ENCODE measurements at regions not wholly inside any gene's neighbourhood (a gene's known extent, or its start where the extent isn't known, plus 50 kb on each side); places are given as distances from the start of the nearest gene placed in this dataset.

GRCh38 chr16:77077256-77077922 is 113.6 kb upstream of the MON1B start:
- Histone ChIP-seq H3K4me1 (ENCODE audit: control insufficient read depth, insufficient read depth, low read length, poor library complexity, severe bottlenecking) (no peaks in the 10 kb centered on the region), H3K36me3 (ENCODE audit: control insufficient read depth, insufficient read depth, low read length) (no peaks in the 10 kb centered on the region), H3K27ac (ENCODE audit: insufficient read depth, low read length, poor library complexity, severe bottlenecking) (no peak overlapping the region), H3K4me3 (ENCODE audit: low read depth, low read length) (no peak overlapping the region), H3K27me3 (ENCODE audit: control insufficient read depth, insufficient read depth, low read length) (no peaks in the 10 kb centered on the region), H3K9me3 (ENCODE audit: control insufficient read depth in 2 of 2, low read length in 2 of 2) (no peaks in the 10 kb centered on the region)
- no peak overlapping the region for H3K4me3 Mint-ChIP-seq
- no peaks in the 10 kb centered on the region for H3K27me3 Mint-ChIP-seq
- H3K9me3 Mint-ChIP-seq, result peaks cover 0 to 2% (median 0%) of the 10 kb centered on the region in 7 donors
- ATAC-seq (ENCODE audit: low read depth in 2 of 2), result no peak
- no peak for DNase-seq
- H3K27ac Mint-ChIP-seq, result no peak overlapping the region
- H3K36me3 Mint-ChIP-seq, result no peaks in the 10 kb centered on the region
- H3K4me1 Mint-ChIP-seq, result no peaks in the 10 kb centered on the region

GRCh38 chr16:77085981-77086380 is 105.0 kb upstream of the MON1B start:
- Mint-ChIP-seq H3K9me3 (peaks cover 0 to 1% (median 0%) of the 10 kb centered on the region in 7 donors), H3K4me1 (no peaks in the 10 kb centered on the region), H3K27me3 (no peaks in the 10 kb centered on the region), H3K36me3 (no peaks in the 10 kb centered on the region), H3K27ac (no peak overlapping the region), H3K4me3 (no peak overlapping the region)
- ATAC-seq (ENCODE audit: low read depth in 2 of 2), result no peak
- Histone ChIP-seq H3K4me3 (ENCODE audit: low read depth, low read length) (no peak overlapping the region), H3K27ac (ENCODE audit: insufficient read depth, low read length, poor library complexity, severe bottlenecking) (no peak overlapping the region), H3K36me3 (ENCODE audit: control insufficient read depth, insufficient read depth, low read length) (no peaks in the 10 kb centered on the region), H3K27me3 (ENCODE audit: control insufficient read depth, insufficient read depth, low read length) (no peaks in the 10 kb centered on the region), H3K9me3 (ENCODE audit: control insufficient read depth in 2 of 2, low read length in 2 of 2) (no peaks in the 10 kb centered on the region), H3K4me1 (ENCODE audit: control insufficient read depth, insufficient read depth, low read length, poor library complexity, severe bottlenecking) (no peaks in the 10 kb centered on the region)
- DNase-seq, result no peak

GRCh38 chr16:77090062-77090461 is 100.9 kb upstream of the MON1B start:
- H3K27ac ChIP-seq (ENCODE audit: insufficient read depth, low read length, poor library complexity, severe bottlenecking), result no peak overlapping the region
- Mint-ChIP-seq H3K36me3 (no peaks in the 10 kb centered on the region), H3K4me3 (no peak overlapping the region), H3K4me1 (no peaks in the 10 kb centered on the region), H3K27me3 (no peaks in the 10 kb centered on the region), H3K9me3 (peaks cover 0 to 1% (median 0%) of the 10 kb centered on the region in 7 donors), H3K27ac (no peak overlapping the region)
- H3K27me3 ChIP-seq (ENCODE audit: control insufficient read depth, insufficient read depth, low read length), result no peaks in the 10 kb centered on the region
- DNase-seq (no peak), ATAC-seq (ENCODE audit: low read depth in 2 of 2) (no peak)
- H3K9me3 ChIP-seq (ENCODE audit: control insufficient read depth in 2 of 2, low read length in 2 of 2), result no peaks in the 10 kb centered on the region
- H3K36me3 ChIP-seq (ENCODE audit: control insufficient read depth, insufficient read depth, low read length), result no peaks in the 10 kb centered on the region
- H3K4me3 ChIP-seq (ENCODE audit: low read depth, low read length), result no peak overlapping the region
- H3K4me1 ChIP-seq (ENCODE audit: control insufficient read depth, insufficient read depth, low read length, poor library complexity, severe bottlenecking), result no peaks in the 10 kb centered on the region

GRCh38 chr16:77093309-77093708 is 97.7 kb upstream of the MON1B start:
- Histone ChIP-seq H3K27me3 (ENCODE audit: control insufficient read depth, insufficient read depth, low read length) (no peaks in the 10 kb centered on the region), H3K9me3 (ENCODE audit: control insufficient read depth in 2 of 2, low read length in 2 of 2) (no peaks in the 10 kb centered on the region), H3K36me3 (ENCODE audit: control insufficient read depth, insufficient read depth, low read length) (no peaks in the 10 kb centered on the region), H3K4me3 (ENCODE audit: low read depth, low read length) (no peak overlapping the region), H3K27ac (ENCODE audit: insufficient read depth, low read length, poor library complexity, severe bottlenecking) (no peak overlapping the region), H3K4me1 (ENCODE audit: control insufficient read depth, insufficient read depth, low read length, poor library complexity, severe bottlenecking) (no peaks in the 10 kb centered on the region)
- no peaks in the 10 kb centered on the region for H3K27me3 Mint-ChIP-seq
- DNase-seq (no peak), ATAC-seq (ENCODE audit: low read depth in 2 of 2) (no peak)
- no peak overlapping the region for H3K4me3 Mint-ChIP-seq
- H3K27ac Mint-ChIP-seq, result no peak overlapping the region
- no peaks in the 10 kb centered on the region for H3K36me3 Mint-ChIP-seq
- peaks cover 0 to 1% (median 0%) of the 10 kb centered on the region in 7 donors for H3K9me3 Mint-ChIP-seq
- H3K4me1 Mint-ChIP-seq, result no peaks in the 10 kb centered on the region

- no peaks in the 10 kb centered on the region for H3K36me3 ChIP-seq (ENCODE audit: control insufficient read depth, insufficient read depth, low read length)
- no peak overlapping the region for H3K4me3 ChIP-seq (ENCODE audit: low read depth, low read length)
- H3K4me1 ChIP-seq (ENCODE audit: control insufficient read depth, insufficient read depth, low read length, poor library complexity, severe bottlenecking), result no peaks in the 10 kb centered on the region
- no peaks in the 10 kb centered on the region for H3K9me3 ChIP-seq (ENCODE audit: control insufficient read depth in 2 of 2, low read length in 2 of 2)
- Mint-ChIP-seq H3K27ac (no peak overlapping the region), H3K4me1 (no peaks in the 10 kb centered on the region), H3K27me3 (no peaks in the 10 kb centered on the region), H3K9me3 (peaks cover 0 to 1% (median 0%) of the 10 kb centered on the region in 7 donors), H3K4me3 (no peak overlapping the region), H3K36me3 (no peaks in the 10 kb centered on the region)
- ATAC-seq (ENCODE audit: low read depth in 2 of 2), result no peak
- H3K27me3 ChIP-seq (ENCODE audit: control insufficient read depth, insufficient read depth, low read length), result no peaks in the 10 kb centered on the region
- H3K27ac ChIP-seq (ENCODE audit: insufficient read depth, low read length, poor library complexity, severe bottlenecking), result no peak overlapping the region
- DNase-seq, result no peak
Measured at GRCh38 chr16:77093999-77094398, 97.0 kb upstream of the MON1B start.

- no peak for ATAC-seq (ENCODE audit: low read depth in 2 of 2)
- Mint-ChIP-seq H3K36me3 (no peaks in the 10 kb centered on the region), H3K27ac (no peak overlapping the region), H3K4me1 (no peaks in the 10 kb centered on the region), H3K4me3 (no peak overlapping the region), H3K27me3 (no peaks in the 10 kb centered on the region), H3K9me3 (no peaks in the 10 kb centered on the region)
- Histone ChIP-seq H3K4me3 (ENCODE audit: low read depth, low read length) (no peak overlapping the region), H3K36me3 (ENCODE audit: control insufficient read depth, insufficient read depth, low read length) (no peaks in the 10 kb centered on the region), H3K4me1 (ENCODE audit: control insufficient read depth, insufficient read depth, low read length, poor library complexity, severe bottlenecking) (no peaks in the 10 kb centered on the region), H3K9me3 (ENCODE audit: control insufficient read depth in 2 of 2, low read length in 2 of 2) (no peaks in the 10 kb centered on the region), H3K27me3 (ENCODE audit: control insufficient read depth, insufficient read depth, low read length) (no peaks in the 10 kb centered on the region), H3K27ac (ENCODE audit: insufficient read depth, low read length, poor library complexity, severe bottlenecking) (no peak overlapping the region)
- no peak for DNase-seq
Measured at GRCh38 chr16:77111056-77111565, 79.9 kb upstream of the MON1B start.

- Mint-ChIP-seq H3K4me3 (no peak overlapping the region), H3K27ac (no peak overlapping the region), H3K4me1 (no peaks in the 10 kb centered on the region), H3K9me3 (peaks cover 0 to 2% (median 0%) of the 10 kb centered on the region in 7 donors), H3K36me3 (no peaks in the 10 kb centered on the region), H3K27me3 (no peaks in the 10 kb centered on the region)
- Histone ChIP-seq H3K27ac (ENCODE audit: insufficient read depth, low read length, poor library complexity, severe bottlenecking) (no peak overlapping the region), H3K27me3 (ENCODE audit: control insufficient read depth, insufficient read depth, low read length) (no peaks in the 10 kb centered on the region), H3K4me3 (ENCODE audit: low read depth, low read length) (no peak overlapping the region), H3K36me3 (ENCODE audit: control insufficient read depth, insufficient read depth, low read length) (no peaks in the 10 kb centered on the region), H3K4me1 (ENCODE audit: control insufficient read depth, insufficient read depth, low read length, poor library complexity, severe bottlenecking) (no peaks in the 10 kb centered on the region), H3K9me3 (ENCODE audit: control insufficient read depth in 2 of 2, low read length in 2 of 2) (no peaks in the 10 kb centered on the region)
- no peak for ATAC-seq (ENCODE audit: low read depth in 2 of 2)
- DNase-seq, result no peak
Measured at GRCh38 chr16:77112746-77113145, 78.2 kb upstream of the MON1B start.

GRCh38 chr16:77113835-77114234 is 77.2 kb upstream of the MON1B start:
- no peak overlapping the region for H3K4me3 ChIP-seq (ENCODE audit: low read depth, low read length)
- H3K4me1 ChIP-seq (ENCODE audit: control insufficient read depth, insufficient read depth, low read length, poor library complexity, severe bottlenecking), result no peaks in the 10 kb centered on the region
- no peak for ATAC-seq (ENCODE audit: low read depth in 2 of 2)
- H3K27me3 Mint-ChIP-seq, result peaks cover 4% of the 10 kb centered on the region
- H3K27ac Mint-ChIP-seq, result no peak overlapping the region
- no peaks in the 10 kb centered on the region for H3K9me3 ChIP-seq (ENCODE audit: control insufficient read depth in 2 of 2, low read length in 2 of 2)
- H3K4me1 Mint-ChIP-seq, result no peaks in the 10 kb centered on the region
- H3K27ac ChIP-seq (ENCODE audit: insufficient read depth, low read length, poor library complexity, severe bottlenecking), result no peak overlapping the region
- no peaks in the 10 kb centered on the region for H3K27me3 ChIP-seq (ENCODE audit: control insufficient read depth, insufficient read depth, low read length)
- no peak for DNase-seq
- no peaks in the 10 kb centered on the region for H3K36me3 ChIP-seq (ENCODE audit: control insufficient read depth, insufficient read depth, low read length)
- H3K36me3 Mint-ChIP-seq, result no peaks in the 10 kb centered on the region
- H3K9me3 Mint-ChIP-seq, result peaks cover 0 to 2% (median 0%) of the 10 kb centered on the region in 7 donors
- H3K4me3 Mint-ChIP-seq, result no peak overlapping the region

Data from CD4-positive, CD25-positive, alpha-beta regulatory T cell (primary cell).